Ascending aorta (tissue), 2 donors: ENCODE measurements at regions not wholly inside any gene's neighbourhood (a gene's known extent, or its start where the extent isn't known, plus 50 kb on each side); places are given as distances from the start of the nearest gene placed in this dataset.

Experiments used
- DNase-seq, 2 donors: peaks; one replicate each; pipeline ENCODE4 v3.0.0-alpha.2; 2019; ENCODE audit warnings: low spot score in 2 of 2
- H3K27ac ChIP-seq, 2 donors: fragments of 200-600 bp; sonication (generic); one replicate each; pipeline ENCODE4 v1.5.1; 2016 to 2017; ENCODE audit warnings: mild to moderate bottlenecking in 1 of 2
- H3K27me3 ChIP-seq: fragments of 200-600 bp; sonication (generic); one replicate; pipeline ENCODE4 v1.5.1; 2017
- H3K36me3 ChIP-seq, 2 donors: fragments of 200-600 bp; sonication (generic); one replicate each; pipeline ENCODE4 v1.5.1; 2016
- H3K4me1 ChIP-seq, 2 donors: fragments of 200-600 bp; sonication (generic); one replicate each; pipeline ENCODE4 v1.5.1; 2016 to 2017; ENCODE audit warnings: mild to moderate bottlenecking in 1 of 2
- H3K4me3 ChIP-seq, 2 donors: fragments of 200-600 bp; sonication (generic); one replicate each; pipeline ENCODE4 v1.5.1; 2016 to 2017; ENCODE audit warnings: mild to moderate bottlenecking in 1 of 2
- H3K9me3 ChIP-seq, 2 donors: fragments of 200-600 bp; sonication (generic); one replicate each; pipeline ENCODE4 v1.5.1; 2016
- CTCF ChIP-seq, 3 experiments: fragments of 200-600 bp in 2 of 3; fragments of 450-650 bp in 1 of 3; sonication (generic) in 2 of 3; IDR thresholded peaks; one replicate each; pipeline ENCODE4 v1.5.1; 2016 to 2019; ENCODE audit warnings: antibody characterized with exemption in 3 of 3, mild to moderate bottlenecking in 1 of 3, moderate library complexity in 1 of 3
- intact Hi-C: fragments of 100-400 bp; cut with DNase I; formaldehyde crosslinking; loops from one replicate; pipeline ENCODE4 v1.15.1; 2023

GRCh38 chr3:88222343-88222742 is 72.6 kb downstream of the C3orf38 start:
- H3K4me1 ChIP-seq, result no peaks in the 10 kb centered on the region
- no peak for DNase-seq
- no peak overlapping the region for H3K27ac ChIP-seq
- no peak overlapping the region for H3K4me3 ChIP-seq
- intact Hi-C loops, result no loop called here
- no peak for TF ChIP-seq CTCF (IDR thresholded peaks at IDR 0.05)
- H3K36me3 ChIP-seq, result no peaks in the 10 kb centered on the region
- no peaks in the 10 kb centered on the region for H3K27me3 ChIP-seq
- H3K9me3 ChIP-seq, result no peaks in the 10 kb centered on the region

- no peaks in the 10 kb centered on the region for H3K9me3 ChIP-seq
- no peaks in the 10 kb centered on the region for H3K27me3 ChIP-seq
- no peaks in the 10 kb centered on the region for H3K36me3 ChIP-seq
- no peak for TF ChIP-seq CTCF (IDR thresholded peaks at IDR 0.05)
- H3K27ac ChIP-seq, result no peak overlapping the region
- no peak for DNase-seq
- no peak overlapping the region for H3K4me3 ChIP-seq
- H3K4me1 ChIP-seq, result no peaks in the 10 kb centered on the region
- intact Hi-C loops, result no loop called here
Observed at GRCh38 chr3:88225326-88226008, 75.7 kb downstream of the C3orf38 start.

- Histone ChIP-seq H3K4me3 (no peak overlapping the region), H3K27ac (no peak overlapping the region), H3K9me3 (no peaks in the 10 kb centered on the region), H3K4me1 (no peaks in the 10 kb centered on the region), H3K27me3 (no peaks in the 10 kb centered on the region), H3K36me3 (no peaks in the 10 kb centered on the region)
- TF ChIP-seq CTCF (IDR thresholded peaks at IDR 0.05), result no peak
- DNase-seq, result no peak
- intact Hi-C loops, result no loop called here
Observed at GRCh38 chr3:88226910-88227309, 77.2 kb downstream of the C3orf38 start.

- no peak for DNase-seq
- Histone ChIP-seq H3K4me1 (no peaks in the 10 kb centered on the region), H3K36me3 (no peaks in the 10 kb centered on the region), H3K27me3 (no peaks in the 10 kb centered on the region), H3K4me3 (no peak overlapping the region), H3K9me3 (no peaks in the 10 kb centered on the region), H3K27ac (no peak overlapping the region)
- intact Hi-C loops, result no loop called here
- TF ChIP-seq CTCF (IDR thresholded peaks at IDR 0.05), result no peak
Observed at GRCh38 chr3:88230638-88231037, 80.9 kb downstream of the C3orf38 start.

GRCh38 chr3:88231207-88231606 is 81.4 kb downstream of the C3orf38 start:
- intact Hi-C loops, result no loop called here

More at GRCh38 chr3:88231207-88231606, 81.4 kb downstream of the C3orf38 start:
- H3K36me3 ChIP-seq, result no peaks in the 10 kb centered on the region
- H3K27ac ChIP-seq, result no peak overlapping the region
- H3K9me3 ChIP-seq, result no peaks in the 10 kb centered on the region
- H3K27me3 ChIP-seq, result no peaks in the 10 kb centered on the region
- H3K4me3 ChIP-seq, result no peak overlapping the region
- TF ChIP-seq CTCF (IDR thresholded peaks at IDR 0.05), result no peak
- no peak for DNase-seq
- no peaks in the 10 kb centered on the region for H3K4me1 ChIP-seq
